Right lobe of liver (tissue), 6 donors: ENCODE measurements at regions not wholly inside any gene's neighbourhood (a gene's known extent, or its start where the extent isn't known, plus 50 kb on each side); places are given as distances from the start of the nearest gene placed in this dataset.

Source experiments
- ATAC-seq, 4 donors: fragments of 200-7000 bp; cut with Tn5 transposase; one replicate each; pipeline ENCODE4 v1.9.1; 2020; ENCODE audit warnings: mild to moderate bottlenecking in 4 of 4, moderate library complexity in 4 of 4
- DNase-seq, 3 donors: peaks; one replicate each; pipeline ENCODE4 v3.0.0-alpha.2; 2020
- H3K27ac ChIP-seq, 3 donors: fragments of 200-600 bp; one replicate each; pipeline ENCODE4 v1.8.0; 2022
- H3K27me3 ChIP-seq, 2 donors: fragments of 200-600 bp; one replicate each; pipeline ENCODE4 v1.8.0; 2022
- H3K36me3 ChIP-seq, 4 donors: fragments of 200-600 bp; sonication (generic) in 1 of 4; one replicate each; pipeline versions ENCODE4 v1.5.1 to v1.8.0; 2017 to 2022; ENCODE audit warnings: control low read depth in 1 of 4
- H3K4me1 ChIP-seq, 4 donors: fragments of 200-600 bp; sonication (generic) in 1 of 4; one replicate each; pipeline versions ENCODE4 v1.5.1 to v1.8.0; 2017 to 2022; ENCODE audit warnings: control low read depth in 1 of 4
- H3K4me3 ChIP-seq, 3 donors: fragments of 200-600 bp; one replicate each; pipeline ENCODE4 v1.8.0; 2022
- H3K9me3 ChIP-seq, 4 donors: fragments of 200-600 bp; sonication (generic) in 1 of 4; one replicate each; pipeline versions ENCODE4 v1.5.1 to v1.8.0; 2017 to 2022; ENCODE audit warnings: control low read depth in 1 of 4
- CTCF ChIP-seq, 4 donors: fragments of 200-600 bp in 3 of 4; fragments of 450-650 bp in 1 of 4; IDR thresholded peaks; one replicate each; pipeline versions ENCODE4 v1.5.1 to v1.8.0; 2016 to 2022; ENCODE audit warnings: antibody characterized with exemption in 4 of 4, mild to moderate bottlenecking in 2 of 4
- POLR2A ChIP-seq: fragments of 450-650 bp; IDR thresholded peaks from one replicate; pipeline ENCODE4 v1.6.1; 2017; ENCODE audit warnings: antibody characterized with exemption, mild to moderate bottlenecking
- WGBS: methylation state at CpG from one replicate; pipeline ENCODE4 v1.1.6; 2018; ENCODE audit warnings: low coverage, low lambda C conversion rate; ENCODE audit not compliant: insufficient coverage; ENCODE audit errors: missing lambda C conversion rate; 5-methylcytosine and 5-hydroxymethylcytosine counted together
- intact Hi-C, 2 donors: fragments of 100-400 bp; cut with DNase I; formaldehyde crosslinking; loops; one replicate each; pipeline versions ENCODE4 v1.11.2 to v1.14.1; 2022
- donor health status: DM: no; HTN: yes; CAD: no.
- donor health status: DM: no; HTN: no; CAD: no.
- donor health status: DM: no; HTN: no; CAD: no.
- donor health status: DM: no; HTN: yes; CAD: no.
- donor health status: DM: no; HTN: yes; CAD: no.

GRCh38 chr1:78408810-78409209, 82.0 kb upstream of the PTGFR start:
- no peaks in the 10 kb centered on the region for H3K36me3 ChIP-seq
- H3K27ac ChIP-seq: no peak overlapping the region
- H3K4me3 ChIP-seq: no peak overlapping the region
- TF ChIP-seq POLR2A (no peak), CTCF (IDR thresholded peaks at IDR 0.05) (no peak)
- H3K27me3 ChIP-seq: no peaks in the 10 kb centered on the region
- H3K9me3 ChIP-seq: peaks cover 0 to 2% (median 0%) of the 10 kb centered on the region in 4 donors
- ATAC-seq (no peak), DNase-seq (no peak)
- WGBS: no CpG with 5 or more reads among the region's 2 CpGs
- intact Hi-C loops: no loop called here
- H3K4me1 ChIP-seq: no peaks in the 10 kb centered on the region

GRCh38 chr1:78410643-78411042, 80.1 kb upstream of the PTGFR start:
- no peaks in the 10 kb centered on the region for H3K36me3 ChIP-seq
- no peak for ATAC-seq
- WGBS: 81% methylated on average over 2 of the region's 2 CpGs
- H3K4me1 ChIP-seq: no peaks in the 10 kb centered on the region
- H3K27me3 ChIP-seq: no peaks in the 10 kb centered on the region
- no peak overlapping the region for H3K4me3 ChIP-seq
- intact Hi-C loops: no loop called here
- H3K27ac ChIP-seq: no peak overlapping the region
- DNase-seq: no peak
- H3K9me3 ChIP-seq: peaks cover 0 to 2% (median 0%) of the 10 kb centered on the region in 4 donors
- TF ChIP-seq POLR2A (no peak), CTCF (IDR thresholded peaks at IDR 0.05) (no peak)

GRCh38 chr1:78411707-78412106, 79.1 kb upstream of the PTGFR start:
- no peak for DNase-seq
- Histone ChIP-seq H3K27me3 (no peaks in the 10 kb centered on the region), H3K27ac (no peak overlapping the region), H3K4me1 (no peaks in the 10 kb centered on the region), H3K9me3 (peaks cover 0 to 2% (median 0%) of the 10 kb centered on the region in 4 donors), H3K36me3 (no peaks in the 10 kb centered on the region), H3K4me3 (no peak overlapping the region)
- intact Hi-C loops: no loop called here
- TF ChIP-seq POLR2A (no peak), CTCF (IDR thresholded peaks at IDR 0.05) (no peak)
- WGBS: 33% methylated on average over 3 of the region's 3 CpGs
- ATAC-seq: no peak

- no peak for DNase-seq
- peaks cover 0 to 2% (median 0%) of the 10 kb centered on the region in 4 donors for H3K9me3 ChIP-seq
- no peak overlapping the region for H3K4me3 ChIP-seq
- no peaks in the 10 kb centered on the region for H3K27me3 ChIP-seq
- TF ChIP-seq POLR2A (no peak), CTCF (IDR thresholded peaks at IDR 0.05) (no peak)
- intact Hi-C loops: no loop called here
- H3K4me1 ChIP-seq: no peaks in the 10 kb centered on the region
- no peak overlapping the region for H3K27ac ChIP-seq
- H3K36me3 ChIP-seq: no peaks in the 10 kb centered on the region
- no peak for ATAC-seq
- WGBS: 82% methylated on average over 1 of the region's 1 CpG
Observed at GRCh38 chr1:78415165-78415564, 75.6 kb upstream of the PTGFR start.

- TF ChIP-seq CTCF (IDR thresholded peaks at IDR 0.05): no peak
- H3K4me3 ChIP-seq: no peak overlapping the region
- DNase-seq: no peak
- no peak overlapping the region for H3K27ac ChIP-seq
- intact Hi-C loops: no loop called here
- H3K36me3 ChIP-seq: no peaks in the 10 kb centered on the region
- WGBS: 75% methylated on average over 3 of the region's 3 CpGs
- no peaks in the 10 kb centered on the region for H3K4me1 ChIP-seq
- no peaks in the 10 kb centered on the region for H3K27me3 ChIP-seq
- ATAC-seq: no peak
- no peaks in the 10 kb centered on the region for H3K9me3 ChIP-seq
Observed at GRCh38 chr1:78419309-78419708, 71.5 kb upstream of the PTGFR start.
